ENCODE measurements at regions not wholly inside any gene's neighbourhood (a gene's known extent, or its start where the extent isn't known, plus 50 kb on each side); places are given as distances from the start of the nearest gene placed in this dataset.
"Not testable (repeated sequence)": the region's sequence is repeated elsewhere in the genome, so short reads cannot be mapped to it uniquely, and the experiment has no call there.

- peak; percentile 19 for DNase-seq
Observed at GRCh38 chr7:116342125-116342524, 131.8 kb downstream of the TES start.

DNA sequence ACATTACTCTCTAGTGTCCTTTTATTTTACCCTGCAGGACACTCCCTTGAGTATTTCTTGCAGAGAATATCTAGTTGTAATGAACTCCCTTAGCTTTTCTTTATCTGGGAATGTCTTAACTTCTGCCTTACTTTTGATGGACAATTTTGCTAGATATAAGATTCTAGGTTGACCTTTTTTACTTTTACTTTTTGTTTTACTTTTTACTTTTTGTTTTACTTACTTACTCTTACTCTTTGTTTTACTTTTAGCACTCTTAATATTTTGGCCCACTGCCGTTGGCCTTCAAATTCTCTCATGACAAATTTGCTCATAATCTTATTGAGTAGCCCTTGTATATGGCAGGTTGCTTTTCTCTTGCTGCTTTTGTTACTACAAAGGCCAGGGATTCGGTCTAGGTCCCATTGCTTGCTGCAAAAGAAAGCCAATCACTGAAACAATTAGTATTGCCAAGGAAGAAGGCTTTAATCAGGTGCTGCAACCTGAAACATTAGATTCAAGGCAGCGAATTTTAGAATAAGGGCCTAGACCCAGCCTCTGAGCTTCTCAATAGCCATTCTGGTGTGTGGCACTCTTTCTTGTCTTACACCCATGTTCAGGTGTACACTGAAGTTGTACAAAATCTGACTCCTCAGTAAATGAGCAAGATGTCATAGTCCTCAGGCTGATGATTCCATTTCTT is 137.0 kb downstream of the TES start:
- DNase-seq, result no peak

DNA sequence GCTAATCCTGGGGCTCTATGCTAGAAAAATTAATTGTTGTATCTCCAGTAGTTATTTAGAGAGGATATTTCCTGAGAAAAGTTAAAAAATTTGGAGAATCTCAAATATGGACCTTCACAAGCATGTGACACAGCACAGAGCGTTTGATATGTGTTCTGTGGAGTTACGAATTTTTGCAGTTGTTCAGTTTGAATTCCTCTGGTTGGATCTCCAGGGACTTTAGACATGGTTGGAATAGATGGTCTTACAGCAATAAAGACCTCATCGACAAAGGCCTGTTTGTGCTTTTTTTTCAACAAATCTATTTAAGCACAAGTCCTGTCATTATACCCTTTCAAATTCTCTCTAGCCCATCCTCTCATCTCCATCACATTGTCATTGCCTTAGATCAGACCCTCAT is 138.0 kb downstream of the TES start:
- DNase-seq, result no peak

- no peak for DNase-seq
Observed at GRCh38 chr7:116351966-116352365, 141.6 kb downstream of the TES start.

DNA sequence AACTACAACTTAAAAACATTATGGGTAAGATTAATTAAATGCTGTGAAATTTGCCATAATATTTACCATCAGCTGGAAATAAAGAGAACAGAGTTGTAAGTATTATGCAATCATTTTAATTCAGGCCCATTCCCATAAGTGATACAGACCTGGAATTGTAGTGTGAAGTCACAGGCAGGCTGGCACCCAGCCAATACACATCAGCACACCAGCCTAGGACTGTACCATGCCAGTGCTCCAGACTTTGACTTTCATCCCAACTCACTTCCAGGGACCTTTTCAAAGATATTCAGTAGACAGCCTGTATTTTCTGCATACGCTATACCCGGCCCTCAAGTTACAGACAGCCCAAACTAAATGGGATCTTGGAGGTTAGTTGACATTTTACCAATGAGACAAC is 143.3 kb downstream of the TES start:
- no peak for DNase-seq

DNA sequence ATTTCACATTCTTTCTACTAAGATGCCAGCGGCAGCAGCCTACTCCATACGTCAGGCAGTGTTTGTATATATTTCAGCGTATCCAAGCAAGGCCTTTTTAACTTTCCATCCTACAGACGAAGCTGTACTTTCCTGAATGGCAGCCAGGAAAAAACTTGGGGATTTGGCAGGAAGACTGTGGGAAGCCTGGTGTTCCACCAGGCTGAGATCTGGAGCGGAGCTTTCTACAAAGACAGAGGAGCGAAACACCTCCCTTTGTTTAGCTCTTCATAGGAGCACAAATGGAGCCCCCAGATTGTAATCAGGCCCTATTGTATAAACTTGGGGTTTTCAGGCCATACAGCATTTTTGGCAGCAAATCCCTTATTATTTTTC is 143.8 kb downstream of the TES start:
- no peak for DNase-seq

DNA sequence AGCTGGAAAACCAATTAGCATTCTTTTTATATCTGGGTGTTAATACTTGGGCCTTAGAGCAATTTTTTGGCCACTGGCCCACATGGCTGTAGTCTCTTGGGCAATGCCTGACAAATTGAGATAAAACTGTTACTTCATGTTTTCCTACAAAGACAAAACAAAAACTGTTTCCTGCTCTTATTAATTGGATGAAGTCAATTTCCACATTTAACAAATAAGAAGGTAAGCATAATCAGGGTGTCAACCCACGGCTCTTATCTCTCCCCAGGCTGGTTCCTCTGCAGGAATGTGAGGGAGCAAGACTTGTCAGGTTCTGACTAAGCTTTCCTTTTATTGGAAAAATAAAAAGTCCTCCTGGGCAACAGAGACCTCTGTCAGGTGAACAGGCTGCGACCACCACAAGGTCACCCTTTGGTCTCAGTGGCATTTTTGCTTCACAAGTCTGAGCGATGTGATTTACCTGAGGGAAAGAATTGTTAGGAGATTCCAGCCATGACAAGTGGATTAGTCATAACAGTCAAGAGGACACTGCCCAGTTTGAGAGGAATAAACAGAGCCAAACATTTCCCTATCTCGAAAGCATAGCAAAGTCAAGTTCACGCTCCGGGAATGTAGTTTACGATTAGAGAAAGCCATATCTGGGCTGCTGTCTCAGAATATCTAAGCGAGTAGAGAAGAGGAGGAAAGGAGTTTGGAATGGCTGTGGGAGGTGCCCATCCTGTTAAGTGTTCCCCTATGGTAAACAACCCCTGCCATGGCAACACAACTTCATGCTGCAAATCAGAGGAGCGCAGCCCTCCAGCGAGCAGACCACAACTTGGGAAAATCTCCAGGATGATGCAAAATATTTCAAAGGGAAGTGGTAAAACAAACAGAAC is 144.4 kb downstream of the TES start:
- DNase-seq, result no peak

GRCh38 chr7:116355424-116355765 is 144.1 kb upstream of the CAV2 start:
- DNase-seq, result no peak

GRCh38 chr7:116356333-116356965 is 143.1 kb upstream of the CAV2 start:
- no peak for DNase-seq

DNA sequence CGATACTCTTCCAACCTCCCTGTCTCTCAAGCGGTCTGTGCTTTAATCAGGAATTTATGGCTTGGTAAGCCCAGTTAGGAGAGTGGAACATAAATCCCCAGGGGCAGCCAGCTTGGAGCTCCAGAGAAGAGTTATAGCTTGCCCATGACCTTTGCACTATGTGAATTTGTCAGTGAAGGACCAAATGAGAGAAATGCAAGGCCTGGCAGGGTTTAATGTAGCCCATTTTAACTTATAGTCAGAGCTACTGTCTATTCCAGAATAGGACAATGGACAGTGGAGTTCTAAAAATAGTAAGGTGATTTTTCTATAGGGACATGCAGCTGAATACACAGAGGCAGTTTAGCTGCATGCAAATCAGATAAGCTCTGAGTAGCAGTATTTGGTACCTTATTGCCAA is 142.6 kb upstream of the CAV2 start:
- no peak for DNase-seq

DNA sequence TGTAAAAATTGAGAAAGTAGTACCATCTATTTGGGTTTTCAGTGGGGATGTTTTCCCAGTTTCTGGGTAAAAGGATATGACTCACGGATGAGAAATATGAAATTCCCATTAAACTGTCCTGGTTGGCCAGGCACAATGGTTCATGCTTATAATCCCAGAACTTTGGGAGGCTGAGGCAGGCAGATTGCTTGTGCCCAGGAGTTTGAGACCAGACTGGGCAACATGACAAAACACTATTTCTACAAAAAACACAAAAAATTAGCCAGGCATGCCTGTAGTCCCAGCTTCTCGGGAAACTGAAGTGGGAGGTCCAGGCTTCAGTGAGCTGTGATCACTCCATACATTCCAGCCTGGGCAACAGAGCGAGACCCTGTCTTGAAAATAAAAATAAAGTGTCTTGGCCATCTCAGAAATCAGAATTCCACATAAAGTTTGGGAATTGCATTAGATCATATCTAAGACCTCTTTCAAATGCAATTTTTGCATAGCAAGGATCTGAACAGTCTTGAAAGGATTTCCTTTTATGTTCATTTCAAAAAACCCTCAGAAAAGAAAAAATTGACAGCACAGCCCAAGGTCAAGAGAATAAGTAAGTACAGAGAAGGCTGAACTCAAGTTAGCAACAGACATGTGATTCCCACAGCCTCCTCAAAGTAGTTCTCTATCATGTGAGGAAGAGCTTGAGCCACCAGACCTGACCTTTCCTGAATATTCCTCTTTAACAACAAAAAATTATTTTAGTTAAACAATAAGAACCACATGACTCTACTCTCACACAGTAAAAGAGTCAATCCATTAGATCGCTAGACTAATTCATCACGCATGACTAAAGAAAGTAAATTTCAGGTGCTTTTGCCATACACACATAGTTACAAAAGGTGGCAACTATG is 141.5 kb upstream of the CAV2 start:
- DNase-seq, result no peak

DNA sequence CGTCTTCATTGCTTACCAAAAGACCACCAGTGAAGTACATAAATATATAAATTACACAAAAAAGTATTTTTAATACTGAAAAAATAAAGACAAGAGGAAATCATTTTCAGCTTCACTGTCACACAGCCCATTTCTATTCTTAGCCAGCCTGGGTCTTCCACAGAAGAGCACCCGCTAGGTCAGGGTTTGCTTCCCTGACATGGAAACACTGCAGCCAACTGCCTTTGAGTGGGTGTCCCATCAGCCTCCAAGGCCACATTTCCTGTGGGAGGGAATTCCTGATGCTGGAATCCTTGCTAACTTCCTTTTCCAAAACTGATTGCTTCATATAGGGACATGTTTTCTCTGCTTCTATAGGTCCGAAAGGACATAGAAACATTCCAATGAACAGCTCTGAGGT is 137.8 kb upstream of the CAV2 start:
- DNase-seq, result no peak

DNA sequence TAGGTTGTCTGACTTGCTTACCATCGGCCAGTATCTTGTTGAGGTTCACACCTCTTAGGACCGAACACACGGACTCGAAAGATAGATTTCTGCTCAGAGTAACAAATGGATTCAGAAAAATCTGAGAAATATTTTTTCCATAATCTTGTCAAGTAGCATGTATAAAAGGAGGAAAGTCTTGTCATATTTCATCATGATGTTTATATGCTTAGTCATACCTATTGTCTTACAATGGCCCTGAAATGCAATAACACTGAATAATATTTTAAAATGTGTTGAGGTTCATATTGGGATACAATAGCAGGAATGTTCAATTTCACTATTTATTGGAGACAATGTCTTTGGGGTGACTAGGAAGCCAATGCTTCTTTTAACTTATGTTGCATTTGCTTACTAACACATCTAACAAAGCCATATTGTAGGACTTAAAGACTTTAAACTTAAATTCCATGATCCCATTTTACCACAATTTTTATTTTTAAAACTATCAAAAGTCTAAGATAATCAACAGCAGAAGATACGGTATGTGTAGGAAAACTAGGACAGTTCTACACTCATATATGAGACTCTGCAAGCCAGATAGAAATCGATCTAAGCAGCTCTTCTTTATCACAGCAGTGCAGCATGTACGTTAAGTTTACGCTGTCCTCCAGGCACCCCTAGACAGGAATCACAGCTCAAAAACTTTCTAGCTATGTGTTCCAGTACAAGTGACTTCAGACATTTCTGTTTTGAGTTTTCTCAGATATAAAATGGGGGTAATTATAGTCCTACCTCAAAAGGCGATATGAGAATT is 135.7 kb upstream of the CAV2 start:
- DNase-seq, result no peak

DNA sequence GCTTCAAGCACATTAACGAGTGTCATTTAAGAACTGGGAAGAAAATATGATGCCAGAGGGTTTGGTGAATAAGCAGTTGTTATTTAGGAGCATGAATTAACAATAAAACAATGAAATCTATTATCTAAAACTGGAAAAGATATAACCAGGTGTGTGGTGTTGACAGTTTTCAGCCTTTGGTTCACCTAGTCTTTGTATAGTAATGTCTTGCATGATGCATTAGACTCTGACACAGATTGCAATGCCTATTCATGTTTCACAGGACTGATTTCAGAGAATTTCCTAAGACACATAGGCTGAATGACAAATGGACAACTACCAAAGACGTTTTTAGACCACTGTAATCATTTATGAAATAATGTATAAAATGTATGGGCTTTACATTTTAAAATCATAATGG is 135.1 kb upstream of the CAV2 start:
- no peak for DNase-seq

GRCh38 chr7:116365797-116366196 is 133.7 kb upstream of the CAV2 start:
- DNase-seq, result no peak

DNA sequence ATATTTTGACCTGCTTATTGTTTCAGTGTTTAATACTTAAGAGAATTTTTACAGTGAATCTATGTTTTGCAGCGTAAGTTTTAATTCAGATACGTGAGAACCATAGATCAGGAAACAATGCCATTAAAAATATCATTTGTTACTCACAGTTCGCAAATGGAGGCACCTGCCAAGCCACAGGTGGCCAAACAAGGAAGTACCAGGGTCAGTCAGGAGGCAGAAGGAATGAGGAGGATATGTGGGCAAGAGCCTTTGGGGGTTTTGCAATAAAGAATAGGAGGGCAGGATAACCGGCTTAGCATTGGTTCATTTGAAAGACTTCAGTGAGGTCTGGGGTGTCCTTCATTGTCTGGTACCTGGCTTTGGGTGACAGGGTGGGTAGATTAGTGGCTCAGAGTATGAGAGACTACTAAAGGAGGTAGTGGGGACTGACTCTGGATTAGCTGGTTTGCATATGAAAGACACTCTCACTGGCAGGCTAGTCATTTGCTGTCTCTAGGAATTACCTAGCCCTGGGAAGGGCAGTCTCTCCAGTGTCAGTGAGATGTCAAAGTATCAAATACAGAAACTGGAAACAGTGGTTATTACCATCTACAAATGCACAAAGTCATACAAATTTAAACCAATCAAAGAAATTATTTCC is 132.2 kb upstream of the CAV2 start:
- no peak for DNase-seq

DNA sequence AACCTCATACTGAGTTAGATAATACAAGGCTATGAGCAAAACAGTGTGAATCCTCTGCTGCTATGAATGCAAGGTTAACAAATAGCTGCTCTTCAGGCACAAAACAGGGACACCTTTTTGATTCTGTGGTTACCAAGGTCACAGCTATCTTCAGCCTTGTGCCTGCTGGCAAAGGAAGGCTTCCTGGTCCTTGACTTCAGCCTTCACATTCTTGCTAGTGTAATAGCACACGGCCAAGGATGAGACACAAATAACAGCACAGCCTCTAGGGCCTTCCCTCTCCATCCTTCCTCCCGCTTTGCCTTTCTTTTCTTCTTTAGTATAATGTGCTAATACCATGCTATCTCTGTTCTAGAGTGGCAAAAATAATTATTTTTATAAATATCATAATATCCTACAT is 130.6 kb upstream of the CAV2 start:
- no peak for DNase-seq

GRCh38 chr7:116371536-116371935 is 128.0 kb upstream of the CAV2 start:
- not testable (repeated sequence) for DNase-seq

GRCh38 chr7:116373229-116373628 is 126.3 kb upstream of the CAV2 start:
- DNase-seq, result not testable (repeated sequence)

GRCh38 chr7:116377721-116378120 is 121.8 kb upstream of the CAV2 start:
- no peak for DNase-seq

DNA sequence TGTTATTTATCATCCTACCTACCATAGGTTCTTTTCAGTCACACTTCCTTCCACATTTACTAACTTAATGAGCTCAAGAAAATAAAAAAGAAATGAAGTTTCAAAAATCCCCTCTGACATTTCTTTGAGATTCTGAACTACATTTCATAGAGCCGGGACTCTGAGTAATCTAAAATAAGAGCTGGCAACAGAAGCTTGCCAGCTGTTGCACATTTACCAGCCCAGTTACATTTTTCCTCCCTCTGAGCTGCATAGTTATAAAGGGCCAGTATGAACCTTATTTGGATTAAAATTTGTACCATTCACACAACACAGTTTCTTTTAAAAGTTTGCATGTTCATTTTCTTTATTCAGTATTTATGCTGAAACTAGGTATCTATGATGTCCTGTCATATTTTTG is 119.5 kb upstream of the CAV2 start:
- DNase-seq, result no peak

- DNase-seq, result no peak
Observed at GRCh38 chr7:116382375-116382774, 117.2 kb upstream of the CAV2 start.

Measured in activated CD4-positive, alpha-beta T cell treated with anti-CD3 and anti-CD28 coated beads, Interleukin-10, Interleukin-2, amounts not matched to agents 100 ng/mL and 50 ng/mL, durations not matched to agents 16 hours and 8 hours (primary cell).